ENCODE measurements at regions not wholly inside any gene's neighbourhood (a gene's known extent, or its start where the extent isn't known, plus 50 kb on each side); places are given as distances from the start of the nearest gene placed in this dataset.

DNA sequence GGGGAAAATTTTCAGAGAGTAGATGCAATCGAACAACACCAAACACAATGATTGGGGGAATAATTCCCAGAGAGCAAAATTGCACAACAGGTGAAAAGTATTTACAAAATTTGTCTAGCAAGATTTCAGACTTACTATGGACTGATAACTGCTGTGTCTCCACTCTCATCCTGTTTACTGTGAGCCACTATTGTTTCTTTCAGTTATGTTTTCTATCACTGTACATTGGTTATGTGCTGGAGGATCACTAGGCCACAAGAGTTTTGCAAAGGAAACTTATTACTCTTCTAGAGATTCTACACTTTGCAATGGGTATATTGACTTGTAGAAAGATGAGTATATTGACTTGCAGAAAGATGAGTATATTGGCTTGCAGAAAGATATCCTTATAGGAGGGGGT lies 934.1 kb upstream of the CRIM1 start:
- no peak for TF ChIP-seq Cebpa-rat (IDR thresholded peaks at IDR 0.05)
- Histone ChIP-seq H3K36me3 (no peaks in the 10 kb centered on the region), H3K4me3 (no peak overlapping the region), H3K9ac (no peak overlapping the region), H3K9me3 (no peaks in the 10 kb centered on the region), H4K20me1 (no peaks in the 10 kb centered on the region), H3K27me3 (no peaks in the 10 kb centered on the region), H3K27ac (no peak overlapping the region), H3K4me1 (no peaks in the 10 kb centered on the region), H3K4me2 (no peak overlapping the region)

DNA sequence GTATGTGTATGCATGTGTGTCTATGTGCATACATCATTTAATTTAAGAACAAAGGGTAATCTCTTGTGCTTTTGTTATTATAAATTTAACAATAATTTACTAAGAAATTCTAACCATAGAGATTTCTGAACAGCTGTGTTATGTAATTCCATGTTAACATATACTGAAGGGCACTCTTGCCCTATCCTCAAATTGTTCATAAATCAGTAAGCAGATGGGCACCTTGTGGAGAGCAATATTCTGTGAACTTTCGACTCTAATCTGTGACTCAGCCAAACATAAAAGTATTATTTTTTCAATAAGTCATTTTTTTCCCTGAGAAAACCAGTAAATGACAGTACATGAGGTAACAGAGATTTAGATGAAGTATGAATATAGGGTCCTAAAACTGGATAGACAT lies 938.3 kb upstream of the CRIM1 start:
- Histone ChIP-seq H3K9me3 (no peaks in the 10 kb centered on the region), H3K9ac (no peak overlapping the region), H3K4me2 (no peak overlapping the region), H3K4me1 (no peaks in the 10 kb centered on the region), H4K20me1 (no peaks in the 10 kb centered on the region), H3K27me3 (no peaks in the 10 kb centered on the region), H3K36me3 (no peaks in the 10 kb centered on the region), H3K27ac (no peak overlapping the region), H3K4me3 (no peak overlapping the region)
- no peak for TF ChIP-seq Cebpa-rat (IDR thresholded peaks at IDR 0.05)

DNA sequence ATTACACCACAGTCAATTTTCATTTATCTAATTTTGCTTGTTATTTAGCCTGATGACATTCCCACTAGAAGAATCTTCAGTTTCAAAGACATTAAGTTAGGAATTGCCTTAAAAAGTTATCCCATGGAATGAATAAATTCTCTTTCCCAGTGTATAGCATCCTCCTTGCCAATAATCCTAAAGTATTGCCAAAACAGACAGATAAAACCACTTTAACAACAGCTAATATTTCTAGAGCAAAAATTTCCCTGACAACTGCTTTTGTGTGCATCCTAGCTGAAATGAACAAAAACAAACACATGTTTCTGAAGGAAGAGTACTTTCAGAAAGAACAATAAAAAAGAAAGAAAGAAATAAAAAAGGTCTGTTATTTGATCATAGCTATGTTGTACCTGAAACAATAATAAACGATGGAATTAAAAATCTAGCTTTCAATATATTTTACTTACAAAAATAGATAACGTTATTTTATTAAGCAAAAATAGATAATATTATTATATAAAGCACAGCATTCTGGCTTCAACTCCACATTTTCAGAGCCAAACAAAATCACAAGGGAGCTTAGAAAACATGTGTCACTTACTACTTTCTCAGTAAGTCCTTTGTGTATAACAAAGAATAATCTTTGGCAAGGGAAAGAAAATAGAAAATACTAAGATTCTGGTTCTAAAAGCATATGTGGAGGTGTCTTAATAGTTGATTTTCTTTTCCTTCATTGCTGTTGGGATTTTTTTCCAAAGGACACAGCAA lies 939.0 kb upstream of the CRIM1 start:
- no peaks in the 10 kb centered on the region for H3K9me3 ChIP-seq
- no peak overlapping the region for H3K9ac ChIP-seq
- no peaks in the 10 kb centered on the region for H4K20me1 ChIP-seq
- no peaks in the 10 kb centered on the region for H3K4me1 ChIP-seq
- H3K36me3 ChIP-seq = no peaks in the 10 kb centered on the region
- no peak for TF ChIP-seq Cebpa-rat (IDR thresholded peaks at IDR 0.05)
- H3K27ac ChIP-seq = no peak overlapping the region
- H3K4me2 ChIP-seq = no peak overlapping the region
- H3K27me3 ChIP-seq = no peaks in the 10 kb centered on the region
- no peak overlapping the region for H3K4me3 ChIP-seq

DNA sequence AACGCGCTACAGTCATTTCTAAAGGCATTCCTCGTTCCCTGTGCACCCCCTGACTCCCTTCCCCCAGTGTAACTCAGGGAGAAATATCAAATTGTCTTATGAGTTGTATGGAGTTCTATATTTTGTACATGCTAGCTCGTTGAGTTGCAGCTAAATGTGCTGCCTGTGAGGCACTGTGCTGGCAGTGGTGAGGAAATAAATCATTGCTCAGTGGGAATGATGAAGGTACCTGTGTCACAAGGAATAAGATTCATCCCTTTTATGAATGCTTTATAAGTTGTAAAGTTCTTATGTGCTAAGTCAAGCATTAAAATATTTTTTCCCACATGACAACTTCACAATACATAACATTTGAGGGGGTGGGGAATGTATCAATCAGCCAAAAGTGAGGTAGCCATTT lies 939.6 kb upstream of the CRIM1 start:
- TF ChIP-seq Cebpa-rat (IDR thresholded peaks at IDR 0.05) = no peak
- H3K4me3 ChIP-seq = no peak overlapping the region

DNA sequence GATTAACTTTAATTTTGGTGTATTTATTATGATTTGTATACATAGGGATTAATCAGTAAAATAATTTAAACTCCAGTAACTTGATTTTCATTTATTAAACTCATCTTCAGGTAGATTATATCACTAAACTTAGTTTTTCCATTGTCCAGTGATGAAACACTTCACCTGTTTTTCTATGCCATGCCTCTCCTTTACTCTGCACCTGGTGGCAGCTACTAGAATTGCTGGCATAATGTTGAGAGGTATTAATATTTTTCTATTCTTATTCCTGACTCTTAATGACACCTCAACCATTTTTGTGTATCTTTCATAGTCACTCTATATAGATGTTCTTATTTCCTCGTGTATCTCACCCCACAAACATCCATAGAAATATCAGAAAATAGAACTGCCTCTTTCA lies 940.3 kb upstream of the CRIM1 start:
- no peak overlapping the region for H3K27ac ChIP-seq
- no peaks in the 10 kb centered on the region for H3K9me3 ChIP-seq
- H4K20me1 ChIP-seq = no peaks in the 10 kb centered on the region
- H3K4me3 ChIP-seq = no peak overlapping the region
- H3K36me3 ChIP-seq = no peaks in the 10 kb centered on the region
- H3K4me2 ChIP-seq = no peak overlapping the region
- TF ChIP-seq Cebpa-rat (IDR thresholded peaks at IDR 0.05) = no peak
- H3K27me3 ChIP-seq = no peaks in the 10 kb centered on the region
- no peak overlapping the region for H3K9ac ChIP-seq
- H3K4me1 ChIP-seq = no peaks in the 10 kb centered on the region

More for the DNA sequence above, 939.6 kb upstream of the CRIM1 start:
- H3K36me3 ChIP-seq = no peaks in the 10 kb centered on the region
- no peaks in the 10 kb centered on the region for H3K9me3 ChIP-seq
- no peak overlapping the region for H3K4me2 ChIP-seq
- H3K4me1 ChIP-seq = no peaks in the 10 kb centered on the region
- H4K20me1 ChIP-seq = no peaks in the 10 kb centered on the region
- no peak overlapping the region for H3K9ac ChIP-seq
- H3K27ac ChIP-seq = no peak overlapping the region
- H3K27me3 ChIP-seq = no peaks in the 10 kb centered on the region

DNA sequence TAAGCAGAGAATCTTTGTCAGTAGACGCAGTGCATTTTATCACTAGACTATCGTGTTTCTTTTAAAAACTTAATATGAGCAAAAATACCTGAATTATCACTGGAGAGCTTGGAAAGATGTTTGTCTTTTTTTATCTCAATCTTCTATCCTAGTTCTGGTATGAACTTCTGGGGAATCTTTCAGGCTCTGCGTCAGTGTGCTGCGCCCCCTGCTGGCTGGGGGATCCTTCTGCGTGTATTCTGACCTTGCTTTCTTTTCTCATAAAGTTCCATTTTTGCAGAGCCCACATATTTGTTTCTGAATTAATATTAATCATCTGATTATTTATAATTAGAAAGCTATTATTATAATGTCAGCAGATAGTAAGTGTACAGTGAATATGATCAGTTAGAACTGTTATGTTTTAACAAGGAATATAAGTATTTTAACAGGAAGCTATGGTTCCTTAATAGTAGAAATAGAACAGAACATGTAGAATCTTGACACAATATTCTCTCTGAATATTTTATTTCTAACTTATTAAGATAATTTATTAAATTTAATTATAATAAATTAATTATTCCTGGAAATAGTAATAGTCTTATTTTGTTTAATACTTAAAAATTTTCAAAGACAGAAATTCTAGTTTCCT lies 945.0 kb upstream of the CRIM1 start:
- no peak overlapping the region for H3K4me3 ChIP-seq
- H3K4me2 ChIP-seq = no peak overlapping the region
- H3K9ac ChIP-seq = no peak overlapping the region
- no peaks in the 10 kb centered on the region for H3K9me3 ChIP-seq
- H3K4me1 ChIP-seq = no peaks in the 10 kb centered on the region
- H3K27ac ChIP-seq = no peak overlapping the region
- no peaks in the 10 kb centered on the region for H4K20me1 ChIP-seq
- no peak for TF ChIP-seq Cebpa-rat (IDR thresholded peaks at IDR 0.05)
- H3K27me3 ChIP-seq = no peaks in the 10 kb centered on the region
- H3K36me3 ChIP-seq = no peaks in the 10 kb centered on the region

DNA sequence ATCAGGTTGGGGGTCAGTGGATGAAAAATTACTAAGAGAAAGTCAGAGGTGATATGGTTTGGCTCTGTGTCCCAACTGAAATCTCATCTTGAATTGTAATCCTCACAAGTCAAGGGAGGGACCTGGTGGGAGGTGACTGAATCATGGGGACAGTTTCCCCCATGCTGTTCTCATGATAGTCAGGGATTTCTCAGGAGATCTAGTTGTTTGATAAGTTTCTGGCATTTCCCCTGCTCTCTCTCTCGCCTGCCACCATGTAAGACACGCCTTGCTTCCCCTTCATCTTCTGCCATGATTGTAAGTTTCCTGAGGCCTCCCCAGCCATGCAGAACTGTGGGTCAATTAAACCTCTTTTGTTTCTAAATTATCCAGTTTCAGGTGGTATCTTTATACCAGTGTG lies 945.8 kb upstream of the CRIM1 start:
- no peak for TF ChIP-seq Cebpa-rat (IDR thresholded peaks at IDR 0.05)
- no peaks in the 10 kb centered on the region for H3K27me3 ChIP-seq
- H3K4me3 ChIP-seq = no peak overlapping the region

DNA sequence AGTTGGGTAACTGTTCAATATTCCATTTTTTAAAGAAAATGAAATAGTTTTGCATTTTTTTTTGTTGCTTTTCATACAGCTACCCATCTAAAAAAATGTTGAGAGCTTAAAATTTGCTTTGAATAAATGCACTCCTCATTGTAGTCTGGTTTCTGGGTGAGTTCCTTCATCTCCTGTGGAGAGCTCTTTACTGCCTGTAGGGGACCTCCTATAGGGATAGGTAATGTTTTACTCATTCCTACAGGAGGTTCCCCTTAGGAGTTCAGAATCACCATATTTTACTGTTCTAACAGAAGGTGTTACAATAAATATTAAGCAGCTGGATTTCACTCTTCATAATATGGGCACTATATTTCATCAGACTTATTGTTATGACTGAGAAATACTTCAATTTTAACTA lies 947.3 kb upstream of the CRIM1 start:
- H3K27me3 ChIP-seq = no peaks in the 10 kb centered on the region
- no peaks in the 10 kb centered on the region for H3K9me3 ChIP-seq
- H3K27ac ChIP-seq = no peak overlapping the region
- H3K4me3 ChIP-seq = no peak overlapping the region
- H4K20me1 ChIP-seq = no peaks in the 10 kb centered on the region
- H3K36me3 ChIP-seq = no peaks in the 10 kb centered on the region
- no peak overlapping the region for H3K9ac ChIP-seq
- H3K4me2 ChIP-seq = no peak overlapping the region
- H3K4me1 ChIP-seq = no peaks in the 10 kb centered on the region
- no peak for TF ChIP-seq Cebpa-rat (IDR thresholded peaks at IDR 0.05)

More for the DNA sequence above, 945.8 kb upstream of the CRIM1 start:
- H3K36me3 ChIP-seq = no peaks in the 10 kb centered on the region
- no peak overlapping the region for H3K9ac ChIP-seq
- H3K27ac ChIP-seq = no peak overlapping the region
- H3K4me2 ChIP-seq = no peak overlapping the region
- no peaks in the 10 kb centered on the region for H3K9me3 ChIP-seq
- no peaks in the 10 kb centered on the region for H4K20me1 ChIP-seq
- no peaks in the 10 kb centered on the region for H3K4me1 ChIP-seq

DNA sequence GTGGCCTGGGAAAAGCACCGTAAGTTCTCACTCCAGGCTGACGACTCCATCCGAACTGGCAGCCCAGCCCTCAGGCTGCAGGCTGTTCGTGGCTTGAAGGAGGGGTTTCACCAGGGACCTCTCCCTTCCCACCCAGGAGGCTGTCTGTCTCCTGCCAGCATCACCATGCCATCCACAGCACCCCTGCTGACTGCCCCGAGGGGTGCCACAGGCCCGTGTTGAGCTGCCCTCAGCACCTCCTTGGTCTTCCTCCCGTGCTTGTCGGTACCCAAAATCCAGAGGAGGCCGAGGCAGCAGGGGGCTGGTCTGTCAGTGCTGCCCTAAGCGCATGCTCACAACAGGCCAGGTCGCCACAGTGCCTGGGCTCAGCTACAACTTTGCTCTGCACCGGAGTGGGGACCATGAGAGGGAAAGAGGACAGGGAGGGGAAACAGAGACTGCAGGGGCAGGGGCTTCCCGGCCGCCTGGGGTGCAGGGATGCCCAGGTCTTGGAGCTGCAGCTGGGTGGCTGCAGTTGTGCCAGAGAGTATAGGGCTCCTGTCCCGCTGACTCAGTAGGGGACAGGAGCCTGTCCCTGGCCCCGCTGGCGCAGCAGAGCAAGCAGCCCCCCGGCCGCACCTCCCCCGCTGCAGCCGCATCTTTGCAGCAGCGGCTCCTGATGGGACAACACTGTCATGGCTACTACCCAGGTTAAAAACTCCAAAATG lies 963.7 kb upstream of the CRIM1 start:
- no peaks in the 10 kb centered on the region for H4K20me1 ChIP-seq
- no peak overlapping the region for H3K9ac ChIP-seq
- 0 out of 2 replicates have a peak, but pooled peaks cover 5% of the 10 kb centered on the region for H3K9me3 ChIP-seq
- H3K4me2 ChIP-seq = no peak overlapping the region
- no peak for TF ChIP-seq Cebpa-rat (IDR thresholded peaks at IDR 0.05)
- no peaks in the 10 kb centered on the region for H3K36me3 ChIP-seq
- no peaks in the 10 kb centered on the region for H3K27me3 ChIP-seq
- H3K4me3 ChIP-seq = no peak overlapping the region
- H3K27ac ChIP-seq = no peak overlapping the region
- no peaks in the 10 kb centered on the region for H3K4me1 ChIP-seq

DNA sequence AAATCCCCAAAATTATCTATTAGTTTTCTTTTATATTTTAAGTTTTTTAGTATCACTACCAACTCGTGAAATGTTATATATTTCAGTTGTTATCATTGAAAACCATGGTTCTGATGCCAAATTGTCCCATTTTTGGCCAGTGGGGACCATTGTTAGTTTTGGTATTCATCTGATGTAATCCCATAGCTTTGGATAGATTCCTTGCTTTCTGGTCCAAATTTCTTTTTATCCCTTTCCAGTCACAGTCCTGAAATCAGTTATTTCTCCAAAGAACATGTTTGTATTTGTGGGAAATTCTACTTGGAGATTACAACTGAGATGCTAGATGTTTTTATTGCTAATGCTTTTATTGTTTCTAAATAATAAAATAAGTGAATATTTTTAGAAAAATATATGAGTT lies 976.8 kb upstream of the CRIM1 start:
- Histone ChIP-seq H3K27me3 (no peaks in the 10 kb centered on the region), H3K27ac (no peak overlapping the region), H3K36me3 (no peaks in the 10 kb centered on the region), H3K4me2 (no peak overlapping the region), H3K9ac (no peak overlapping the region), H3K9me3 (no peaks in the 10 kb centered on the region), H3K4me3 (no peak overlapping the region), H4K20me1 (no peaks in the 10 kb centered on the region), H3K4me1 (no peaks in the 10 kb centered on the region)
- no peak for TF ChIP-seq Cebpa-rat (IDR thresholded peaks at IDR 0.05)

Data from BLaER1 (cell line).